Peyer's patch (tissue), 4 donors: ENCODE measurements at regions not wholly inside any gene's neighbourhood (a gene's known extent, or its start where the extent isn't known, plus 50 kb on each side); places are given as distances from the start of the nearest gene placed in this dataset.
"Not testable (repeated sequence)": the region's sequence is repeated elsewhere in the genome, so short reads cannot be mapped to it uniquely, and the experiment has no call there.

ENCODE experiments used
- DNase-seq, 3 donors: peaks; one replicate each; pipeline ENCODE4 v3.0.0-alpha.2; 2017 to 2019
- H3K27ac ChIP-seq, 4 donors: fragments of 200-600 bp; sonication (generic); one replicate each; pipeline ENCODE4 v1.5.1; 2016 to 2019
- H3K27me3 ChIP-seq, 2 donors: fragments of 200-600 bp; sonication (generic); one replicate each; pipeline ENCODE4 v1.5.1; 2019
- H3K36me3 ChIP-seq, 3 donors: fragments of 200-600 bp; sonication (generic); one replicate each; pipeline ENCODE4 v1.5.1; 2016 to 2019
- H3K4me1 ChIP-seq, 4 donors: fragments of 200-600 bp; sonication (generic); one replicate each; pipeline ENCODE4 v1.5.1; 2016 to 2019
- H3K4me3 ChIP-seq, 4 donors: fragments of 200-600 bp; sonication (generic); 1 replicate in 3 of 4; 2 replicates in 1 of 4; pipeline ENCODE4 v1.5.1; 2016 to 2019; ENCODE audit warnings: mild to moderate bottlenecking in 1 of 4
- H3K9me3 ChIP-seq, 4 donors: fragments of 200-600 bp; sonication (generic); one replicate each; pipeline ENCODE4 v1.5.1; 2016 to 2019; ENCODE audit warnings: mild to moderate bottlenecking in 1 of 4
- POLR2A ChIP-seq, 2 donors: fragments of 450-650 bp; IDR thresholded peaks; one replicate each; pipeline ENCODE4 v1.5.1; 2017; ENCODE audit warnings: antibody characterized with exemption in 2 of 2, mild to moderate bottlenecking in 2 of 2, moderate library complexity in 2 of 2
- TF ChIP-seq, protein P1 (sequence below), 6 experiments: fragments of 450-650 bp in 4 of 6; fragments of 200-600 bp in 2 of 6; sonication (generic) in 1 of 6; IDR thresholded peaks; one replicate each; pipeline ENCODE4 v1.5.1; 2017 to 2019; ENCODE audit warnings: antibody characterized with exemption in 6 of 6, mild to moderate bottlenecking in 3 of 6, moderate library complexity in 1 of 6

GRCh38 chrX:3541336-3541735, 172.1 kb downstream of the PRKX start:
- TF ChIP-seq, protein P1, sequence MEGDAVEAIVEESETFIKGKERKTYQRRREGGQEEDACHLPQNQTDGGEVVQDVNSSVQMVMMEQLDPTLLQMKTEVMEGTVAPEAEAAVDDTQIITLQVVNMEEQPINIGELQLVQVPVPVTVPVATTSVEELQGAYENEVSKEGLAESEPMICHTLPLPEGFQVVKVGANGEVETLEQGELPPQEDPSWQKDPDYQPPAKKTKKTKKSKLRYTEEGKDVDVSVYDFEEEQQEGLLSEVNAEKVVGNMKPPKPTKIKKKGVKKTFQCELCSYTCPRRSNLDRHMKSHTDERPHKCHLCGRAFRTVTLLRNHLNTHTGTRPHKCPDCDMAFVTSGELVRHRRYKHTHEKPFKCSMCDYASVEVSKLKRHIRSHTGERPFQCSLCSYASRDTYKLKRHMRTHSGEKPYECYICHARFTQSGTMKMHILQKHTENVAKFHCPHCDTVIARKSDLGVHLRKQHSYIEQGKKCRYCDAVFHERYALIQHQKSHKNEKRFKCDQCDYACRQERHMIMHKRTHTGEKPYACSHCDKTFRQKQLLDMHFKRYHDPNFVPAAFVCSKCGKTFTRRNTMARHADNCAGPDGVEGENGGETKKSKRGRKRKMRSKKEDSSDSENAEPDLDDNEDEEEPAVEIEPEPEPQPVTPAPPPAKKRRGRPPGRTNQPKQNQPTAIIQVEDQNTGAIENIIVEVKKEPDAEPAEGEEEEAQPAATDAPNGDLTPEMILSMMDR (IDR thresholded peaks at IDR 0.05): no peak
- no peak for TF ChIP-seq POLR2A (IDR thresholded peaks at IDR 0.05)
- Histone ChIP-seq H3K4me3 (no peak overlapping the region), H3K9me3 (no peaks in the 10 kb centered on the region), H3K27me3 (no peaks in the 10 kb centered on the region), H3K4me1 (no peaks in the 10 kb centered on the region), H3K27ac (no peak overlapping the region), H3K36me3 (no peaks in the 10 kb centered on the region)
- DNase-seq: no peak

- no peak for DNase-seq
- Histone ChIP-seq H3K4me3 (no peak overlapping the region), H3K4me1 (no peaks in the 10 kb centered on the region), H3K36me3 (no peaks in the 10 kb centered on the region), H3K27me3 (no peaks in the 10 kb centered on the region), H3K27ac (no peak overlapping the region), H3K9me3 (no peaks in the 10 kb centered on the region)
- no peak for TF ChIP-seq POLR2A (IDR thresholded peaks at IDR 0.05)
- TF ChIP-seq, protein P1 (IDR thresholded peaks at IDR 0.05): no peak
These were observed 173.3 kb downstream of the PRKX start for GRCh38 chrX:3540105-3540504.

DNA sequence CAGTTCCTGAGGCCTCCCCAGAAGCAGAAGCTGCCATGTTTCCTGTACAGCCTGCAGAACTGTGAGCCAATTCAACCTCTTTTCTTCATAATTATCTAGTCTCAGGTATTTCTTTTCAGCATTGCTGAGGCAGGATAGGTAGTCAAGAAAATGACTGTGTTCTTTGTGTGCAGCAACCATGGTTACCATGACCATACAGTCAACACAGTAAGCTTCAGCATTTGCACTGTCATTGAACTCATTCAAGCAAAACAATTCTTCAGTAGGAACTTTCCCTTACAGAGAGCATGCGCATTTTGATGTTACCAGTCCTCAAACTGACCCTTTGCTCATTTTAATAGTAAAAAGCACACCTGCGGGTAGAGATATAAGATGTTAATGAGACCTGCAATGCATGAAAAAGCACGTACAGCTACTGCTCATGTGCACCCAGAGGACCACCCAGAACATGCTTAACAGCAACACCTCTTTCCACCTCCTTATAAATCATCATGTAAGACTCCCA, 180.8 kb downstream of the PRKX start:
- Histone ChIP-seq H3K36me3 (no peaks in the 10 kb centered on the region), H3K4me1 (no peaks in the 10 kb centered on the region), H3K27ac (no peak overlapping the region), H3K9me3 (no peaks in the 10 kb centered on the region), H3K27me3 (no peaks in the 10 kb centered on the region), H3K4me3 (no peak overlapping the region)
- TF ChIP-seq, protein P1 (IDR thresholded peaks at IDR 0.05): no peak
- TF ChIP-seq POLR2A (IDR thresholded peaks at IDR 0.05): no peak
- no peak for DNase-seq

- not testable (repeated sequence) for H3K27ac ChIP-seq, DNase-seq, H3K4me1 ChIP-seq, H3K9me3 ChIP-seq, H3K36me3 ChIP-seq, H3K4me3 ChIP-seq, H3K27me3 ChIP-seq
These were observed 182.0 kb downstream of the PRKX start for GRCh38 chrX:3531435-3531834.

DNA sequence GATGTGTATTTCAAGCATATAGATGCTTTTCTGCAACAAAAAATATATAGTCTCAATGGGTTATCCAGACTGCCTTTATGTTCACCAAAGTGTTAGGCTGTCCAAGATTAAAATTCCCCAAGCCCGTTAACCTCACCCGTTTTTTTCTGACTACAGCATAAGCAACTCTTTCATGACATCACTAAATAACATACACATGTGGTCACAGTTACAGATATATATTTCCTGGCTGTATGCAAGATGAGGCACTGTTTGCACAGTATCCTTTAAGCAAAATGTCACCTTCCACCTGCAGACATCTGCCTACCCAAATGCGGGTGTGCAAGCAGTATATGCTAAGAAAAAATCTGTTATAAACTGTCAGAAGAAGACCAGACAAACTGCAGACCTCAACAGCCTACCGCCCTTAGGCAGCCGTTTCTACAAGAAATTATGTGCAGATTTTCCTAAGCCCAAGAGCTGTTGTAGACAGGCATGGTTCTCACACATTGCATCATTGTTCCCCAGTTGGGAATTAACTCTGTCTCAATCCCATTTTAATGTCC, 183.1 kb upstream of the MXRA5 start:
- H3K9me3 ChIP-seq: no peaks in the 10 kb centered on the region
- no peak overlapping the region for H3K4me3 ChIP-seq
- no peak for DNase-seq
- TF ChIP-seq, protein P1 (IDR thresholded peaks at IDR 0.05): no peak
- no peak for TF ChIP-seq POLR2A (IDR thresholded peaks at IDR 0.05)
- no peaks in the 10 kb centered on the region for H3K27me3 ChIP-seq
- H3K4me1 ChIP-seq: no peaks in the 10 kb centered on the region
- H3K36me3 ChIP-seq: no peaks in the 10 kb centered on the region
- H3K27ac ChIP-seq: no peak overlapping the region

GRCh38 chrX:3527811-3528210, 181.4 kb upstream of the MXRA5 start:
- TF ChIP-seq, protein P1 (IDR thresholded peaks at IDR 0.05): no peak
- TF ChIP-seq POLR2A (IDR thresholded peaks at IDR 0.05): no peak
- no peak for DNase-seq
- H3K27me3 ChIP-seq: no peaks in the 10 kb centered on the region
- no peaks in the 10 kb centered on the region for H3K4me1 ChIP-seq
- no peaks in the 10 kb centered on the region for H3K9me3 ChIP-seq
- no peak overlapping the region for H3K27ac ChIP-seq
- no peaks in the 10 kb centered on the region for H3K36me3 ChIP-seq
- H3K4me3 ChIP-seq: no peak overlapping the region
